GM12892 (cell line): ENCODE measurements at regions not wholly inside any gene's neighbourhood (a gene's known extent, or its start where the extent isn't known, plus 50 kb on each side); places are given as distances from the start of the nearest gene placed in this dataset.

Experiments used
- POLR2A ChIP-seq: IDR thresholded peaks from 2 replicates; pipeline ENCODE4 v1.6.1; 2011; ENCODE audit warnings: low read depth, low read length, control low read depth
- POLR2AphosphoS5 ChIP-seq: IDR thresholded peaks from 2 replicates; pipeline ENCODE4 v1.6.1; 2011; ENCODE audit warnings: low read depth, low read length, control low read depth
- TAF1 ChIP-seq: IDR thresholded peaks from 2 replicates; pipeline ENCODE4 v1.6.1; 2011; ENCODE audit warnings: low read depth, mild to moderate bottlenecking, control low read depth, low read length, borderline replicate concordance

GRCh38 chr16:79765901-79766394 is 165.4 kb upstream of the MAF start:
- TF ChIP-seq POLR2A = no peak
- no peak for TF ChIP-seq POLR2AphosphoS5
- no peak for TF ChIP-seq TAF1
